Fibroblast of skin of abdomen (primary cell): ENCODE measurements at regions not wholly inside any gene's neighbourhood (a gene's known extent, or its start where the extent isn't known, plus 50 kb on each side); places are given as distances from the start of the nearest gene placed in this dataset.

Experiments
- DNase-seq: peaks from one replicate; pipeline ENCODE4 v3.0.0-alpha.2; 2013

GRCh38 chr2:104164721-104165252 lies 689.1 kb upstream of the POU3F3 start:
- no peak for DNase-seq

DNA sequence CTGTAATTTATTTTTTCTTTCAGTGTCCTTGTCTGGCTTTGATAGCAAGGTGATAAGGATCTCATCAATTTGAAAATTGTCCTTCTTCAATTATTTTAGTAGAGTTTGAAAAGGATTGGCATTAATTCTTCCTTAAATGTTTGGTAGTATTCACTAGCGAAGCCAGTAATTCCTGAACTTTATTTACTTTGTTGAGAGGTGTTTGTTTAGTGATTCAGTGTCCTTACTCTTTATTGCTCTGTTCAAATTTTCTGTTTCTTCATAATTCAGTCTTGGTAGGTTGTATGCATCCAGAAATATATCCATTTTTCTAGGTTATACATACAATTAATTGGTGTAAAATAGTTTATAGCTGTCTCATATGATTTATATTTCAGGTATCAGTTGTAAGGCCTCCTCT lies 676.7 kb upstream of the POU3F3 start:
- DNase-seq: no peak

GRCh38 chr2:104179644-104180043 lies 674.3 kb upstream of the POU3F3 start:
- DNase-seq: no peak

DNA sequence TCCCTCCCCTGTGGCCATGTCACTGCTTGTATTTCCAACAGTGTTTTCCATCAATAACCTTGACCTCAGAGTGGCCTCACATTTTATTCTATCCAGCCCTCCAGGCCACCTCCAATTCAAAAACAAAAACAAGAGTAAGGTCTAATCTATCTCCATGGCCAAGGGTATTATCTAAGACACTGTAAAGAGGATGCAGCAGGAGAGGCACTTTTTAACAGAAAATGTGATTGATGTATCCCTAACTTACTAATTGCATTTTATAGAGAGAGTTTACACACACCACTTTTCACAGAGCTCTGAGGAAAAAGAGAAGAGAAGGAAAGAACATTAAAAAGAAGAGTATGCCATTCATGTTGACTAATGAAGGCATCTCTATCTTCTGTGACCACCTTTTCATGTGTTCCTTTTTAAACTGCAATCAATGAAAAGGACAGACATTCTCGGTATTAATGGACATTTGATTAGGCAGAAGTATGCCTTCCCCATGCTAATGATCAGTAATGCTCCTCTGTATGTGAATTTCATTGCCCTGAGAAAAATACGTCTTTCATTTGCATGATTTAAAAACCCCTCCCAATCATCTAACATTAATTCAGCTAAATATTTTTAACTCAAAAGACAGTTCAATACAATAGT lies 653.3 kb upstream of the POU3F3 start:
- no peak for DNase-seq

GRCh38 chr2:104213758-104214157 lies 640.2 kb upstream of the POU3F3 start:
- DNase-seq: no peak

GRCh38 chr2:104215269-104216161 lies 638.4 kb upstream of the POU3F3 start:
- DNase-seq: no peak

- DNase-seq: no peak
Measured at GRCh38 chr2:104233591-104233990, 620.3 kb upstream of the POU3F3 start.

- DNase-seq: no peak
Measured at GRCh38 chr2:104236491-104236890, 617.4 kb upstream of the POU3F3 start.

DNA sequence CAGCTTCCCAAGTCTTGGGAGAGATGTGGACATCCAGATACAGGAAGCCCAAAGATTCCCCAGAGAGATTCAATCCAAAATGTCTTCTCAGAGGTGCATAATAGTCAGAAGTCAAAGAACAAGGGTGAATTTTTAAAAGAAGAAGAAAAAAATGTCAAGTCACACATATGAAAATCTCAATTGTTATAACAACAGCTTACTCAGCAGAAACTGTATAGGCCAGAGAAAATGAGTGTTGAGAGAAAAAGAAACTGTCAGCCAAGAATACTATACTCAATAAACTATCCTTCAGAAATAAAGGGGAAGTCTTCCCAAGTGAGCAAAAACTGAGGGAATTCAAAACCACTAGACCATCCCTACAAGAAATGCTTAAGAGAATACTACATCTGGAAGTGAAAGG lies 612.9 kb upstream of the POU3F3 start:
- DNase-seq: no peak

DNA sequence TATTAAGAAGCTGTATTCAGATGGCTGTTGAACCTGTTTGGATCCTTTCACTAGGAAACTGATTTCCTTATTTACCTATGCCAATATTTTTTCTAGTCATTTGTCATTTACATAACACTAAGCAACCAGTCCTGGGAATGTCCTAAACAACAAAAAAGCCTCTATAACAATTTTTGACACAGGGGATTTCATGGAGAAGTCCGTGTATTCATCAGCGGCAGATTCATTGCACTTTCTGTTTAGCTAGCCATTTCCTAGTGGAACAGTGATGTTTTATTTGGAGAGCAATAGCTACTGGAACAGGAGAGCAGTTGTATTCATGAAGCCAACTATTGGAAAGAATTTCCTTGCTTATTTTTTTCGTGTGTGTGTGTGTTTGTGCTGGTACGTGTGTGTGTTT lies 604.3 kb upstream of the POU3F3 start:
- DNase-seq: no peak

GRCh38 chr2:104250635-104251034 lies 603.3 kb upstream of the POU3F3 start:
- no peak for DNase-seq

GRCh38 chr2:104254017-104254416 lies 599.9 kb upstream of the POU3F3 start:
- no peak for DNase-seq

- no peak for DNase-seq
Measured at GRCh38 chr2:104262714-104263113, 591.2 kb upstream of the POU3F3 start.

GRCh38 chr2:104279646-104280045 lies 574.3 kb upstream of the POU3F3 start:
- DNase-seq: no peak

DNA sequence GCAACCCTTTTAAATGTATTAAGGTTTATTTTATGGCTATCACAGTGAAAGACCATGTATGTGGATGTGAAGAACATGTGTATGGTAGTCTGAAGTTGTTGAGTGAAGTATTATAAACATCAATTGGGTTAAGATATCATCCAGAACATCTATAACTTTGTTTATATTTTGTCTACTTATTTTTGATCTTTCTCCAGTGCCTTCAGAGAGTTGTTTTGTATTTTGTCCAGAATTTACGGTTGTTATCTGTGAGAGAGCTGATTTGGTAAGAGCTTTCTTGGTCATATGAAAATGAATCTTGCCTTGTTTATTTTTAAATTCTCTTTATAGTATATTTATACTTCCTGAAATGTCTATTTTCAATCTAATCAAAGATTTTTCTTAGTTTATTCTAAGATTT lies 573.7 kb upstream of the POU3F3 start:
- DNase-seq: no peak

DNA sequence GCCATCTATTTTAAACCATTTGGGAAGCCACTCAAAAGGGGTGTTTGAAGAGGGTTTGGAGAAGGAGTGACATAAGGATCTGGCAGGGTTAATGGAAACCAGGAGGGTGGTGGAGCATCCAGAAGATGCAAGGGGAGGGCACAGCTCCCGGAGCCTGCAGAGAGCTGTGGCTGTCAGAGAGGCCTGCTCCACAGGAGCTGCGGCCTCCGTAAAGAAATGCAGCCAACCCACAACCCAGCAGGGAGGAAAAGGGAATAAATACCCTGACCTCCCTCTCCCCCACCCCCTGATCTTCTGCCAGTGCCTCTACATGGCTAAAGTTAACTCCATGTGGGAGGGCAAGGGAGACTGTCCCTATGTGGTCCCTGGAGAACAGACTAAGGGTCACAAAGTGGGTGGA lies 567.1 kb upstream of the POU3F3 start:
- no peak for DNase-seq

GRCh38 chr2:104289651-104290565 lies 564.0 kb upstream of the POU3F3 start:
- DNase-seq: no peak

- no peak for DNase-seq
Measured at GRCh38 chr2:104290566-104290891, 563.4 kb upstream of the POU3F3 start.

GRCh38 chr2:104312684-104313083 lies 541.2 kb upstream of the POU3F3 start:
- DNase-seq: no peak

GRCh38 chr2:104318001-104318665 lies 535.8 kb upstream of the POU3F3 start:
- DNase-seq: no peak

- no peak for DNase-seq
Measured at GRCh38 chr2:104321116-104321795, 532.7 kb upstream of the POU3F3 start.
